Heart right ventricle (tissue), 16 donors: ENCODE measurements at regions not wholly inside any gene's neighbourhood (a gene's known extent, or its start where the extent isn't known, plus 50 kb on each side); places are given as distances from the start of the nearest gene placed in this dataset.

Source experiments
- ATAC-seq, 8 donors: fragments of 200-7000 bp; cut with Tn5 transposase; one replicate each; pipeline ENCODE4 v1.9.1; 2020; ENCODE audit warnings: mild to moderate bottlenecking in 8 of 8, moderate library complexity in 8 of 8, moderate number of reproducible peaks in 1 of 8
- DNase-seq, 2 donors: peaks; one replicate each; pipeline ENCODE4 v3.0.0-alpha.2; 2020
- H3K27ac ChIP-seq, 10 donors: fragments of 200-600 bp; sonication (generic) in 2 of 10; one replicate each; pipeline versions ENCODE4 v1.5.0 to v1.8.0; 2020 to 2022; ENCODE audit warnings: mild to moderate bottlenecking in 3 of 10
- H3K27me3 ChIP-seq, 7 donors: fragments of 200-600 bp; one replicate each; pipeline ENCODE4 v1.8.0; 2021 to 2022; ENCODE audit warnings: mild to moderate bottlenecking in 2 of 7
- H3K36me3 ChIP-seq, 9 donors: fragments of 200-600 bp; sonication (generic) in 1 of 9; one replicate each; pipeline versions ENCODE4 v1.5.0 to v1.8.0; 2020 to 2022; ENCODE audit warnings: mild to moderate bottlenecking in 2 of 9
- H3K4me1 ChIP-seq, 9 donors: fragments of 200-600 bp; sonication (generic) in 1 of 9; one replicate each; pipeline versions ENCODE4 v1.5.0 to v1.8.0; 2020 to 2022; ENCODE audit warnings: mild to moderate bottlenecking in 4 of 9
- H3K4me3 ChIP-seq, 10 donors: fragments of 200-600 bp; sonication (generic) in 2 of 10; one replicate each; pipeline versions ENCODE4 v1.5.0 to v1.8.0; 2020 to 2022; ENCODE audit warnings: mild to moderate bottlenecking in 7 of 10, moderate library complexity in 2 of 10
- H3K9me3 ChIP-seq, 11 donors: fragments of 200-600 bp in 10 of 11; sonication (generic) in 2 of 11; one replicate each; pipeline versions ENCODE4 v1.5.0 to v1.8.0; 2013 to 2022; ENCODE audit warnings: mild to moderate bottlenecking in 2 of 11, control low read depth in 1 of 11, moderate library complexity in 1 of 11
- CTCF ChIP-seq, 9 donors: fragments of 200-600 bp; sonication (generic) in 2 of 9; IDR thresholded peaks; one replicate each; pipeline versions ENCODE4 v1.5.0 to v1.8.0; 2021 to 2022; ENCODE audit warnings: antibody characterized with exemption in 9 of 9, mild to moderate bottlenecking in 5 of 9, moderate library complexity in 1 of 9
- WGBS, 2 donors: extraction: QIAGEN DNeasy Blood & Tissue Kit; methylation state at CpG; one replicate each; pipeline ENCODE4 v1.1.7; 2013; ENCODE audit warnings: inconsistent platforms in 1 of 2; 5-methylcytosine and 5-hydroxymethylcytosine counted together
- intact Hi-C, 10 donors: fragments of 100-400 bp; cut with DNase I; formaldehyde crosslinking; loops; one replicate each; pipeline versions ENCODE4 v1.11.1 to v1.14.2; 2022
- donor health status: Arrhythmogenic right ventricular cardiomyopathy.
- donor health status: ischemic (EF 13 %, LVEDD 7.1; RV severe dilation, severe dysfunction).
- donor health status: healthy with polysubstance abuse.
- donor health status: DM: no; HTN: yes; CAD: no.
- donor health status: DM: no; HTN: no; CAD: no.
- donor health status: ischemic (EF 25% LVEDD 6.9; RV normal size, moderate dysfunction).
- donor health status: ischemic (EF 25% LVEDD 5.7; RV mildly dilated, moderate dysfunction).
- donor health status: healthy.
- donor health status: DM: yes; HTN: yes; CAD: no.
- donor health status: Ischemic cardiomyopathy.
- donor health status: ischemic (EF 35%, LVEDD 5.7; RV mildly dilated, moderate dysfunction).
- donor health status: nonischemic (EF 11% LVEDD 7.7; RV severe dilation, severe dysfunction).
- donor health status: DM: yes; HTN: yes; CAD: no.
- donor health status: PGD.
- donor health status: ischemic (EF 29% LVEDD 5.4; RV normal size, mild dysfunction).
- donor health status: nonischemic (EF 23%, LVEDD 6.1; RV moderate dilation, normal function).

GRCh38 chr1:63723602-63724001 is 50.2 kb upstream of the ROR1 start:
- H3K9me3 ChIP-seq: no peaks in the 10 kb centered on the region
- H3K27ac ChIP-seq: no peak overlapping the region
- peaks cover 0 to 9% (median 0%) of the 10 kb centered on the region in 9 donors for H3K4me1 ChIP-seq
- DNase-seq: no peak
- peak in 1 of 8 donors; percentile 27 for ATAC-seq
- no peak overlapping the region for H3K4me3 ChIP-seq
- TF ChIP-seq CTCF (IDR thresholded peaks at IDR 0.05): no peak
- no peaks in the 10 kb centered on the region for H3K27me3 ChIP-seq
- H3K36me3 ChIP-seq: no peaks in the 10 kb centered on the region
- intact Hi-C loops: no loop called here
- WGBS, 2 donors: 57 to 58% methylated on average over 3 of the region's 3 CpGs
